K562 (cell line): ENCODE measurements at regions not wholly inside any gene's neighbourhood (a gene's known extent, or its start where the extent isn't known, plus 50 kb on each side); places are given as distances from the start of the nearest gene placed in this dataset.

Experiments
- ATAC-seq: fragments of 200-7000 bp; cut with Tn5 transposase; 3 replicates; pipeline ENCODE4 v1.9.1; 2020; ENCODE audit warnings: moderate library complexity
- BruUV-seq: library from RNA; stranded (reverse); fragments of 400-500 nt; replicated peaks from 2 replicates; lab custom pipeline; 2021; lab: Mats Ljungman, UMichigan
- CTCF ChIA-PET: fragments of 300-600 bp; formaldehyde crosslinking; extraction: SDS; loops from one replicate; lab custom pipeline; 2021; ENCODE audit warnings: low intra/inter-chr PET ratio; lab: Yijun Ruan, JAX
- POLR2A ChIA-PET: fragments of 300-600, 350-650 bp; sonication (Branson Sonifier 250); formaldehyde crosslinking; extraction: SDS; loops from one replicate; lab custom pipeline; 2021; ENCODE audit warnings: antibody characterized with exemption, inconsistent platforms; lab: Yijun Ruan, JAX
- DNase-seq, 4 experiments: peaks; one replicate each; pipeline versions ENCODE4 v3.0.0 to v3.0.0-alpha.2; 2011 to 2018; ENCODE audit warnings: low spot score in 3 of 4, mixed read lengths in 3 of 4; ENCODE audit errors: extremely low read depth in 1 of 4
- FAIRE-seq: peaks from 2 replicates; lab custom pipeline; 2011; peaks lifted over from hg19 to GRCh38; lab: Jason Lieb, UNC
- H2AFZ ChIP-seq: 2 replicates; pipeline ENCODE4 v1.6.0; 2011; ENCODE audit warnings: low read depth, low read length, control low read depth, inconsistent platforms
- H3K27ac ChIP-seq: fragments of 200-600 bp; 3 replicates; pipeline ENCODE4 v1.8.0; 2011; ENCODE audit warnings: low read depth, mild to moderate bottlenecking, control low read depth, inconsistent platforms, low read length, moderate library complexity, mixed read lengths; ENCODE audit errors: extremely low read depth
- H3K27me3 ChIP-seq, 2 experiments: fragments of 300-600 bp in 1 of 2; 2 replicates in 1 of 2; 3 replicates in 1 of 2; pipeline versions ENCODE4 v1.6.0 to v1.8.0; 2011; ENCODE audit warnings: inconsistent platforms in 2 of 2, low read length in 2 of 2, mild to moderate bottlenecking in 1 of 2, mixed read lengths in 1 of 2, moderate library complexity in 1 of 2; ENCODE audit not compliant: control insufficient read depth in 2 of 2, insufficient read depth in 2 of 2
- H3K36me3 ChIP-seq: fragments of 300-600 bp; 3 replicates; pipeline ENCODE4 v1.8.0; 2011; ENCODE audit warnings: mild to moderate bottlenecking, low read length, inconsistent platforms; ENCODE audit not compliant: control insufficient read depth, insufficient read depth
- H3K4me1 ChIP-seq, 2 experiments: fragments of 200-600 bp in 1 of 2; replicated peaks in 1 of 2; 2 replicates in 1 of 2; 3 replicates in 1 of 2; pipeline versions ENCODE4 v1.5.1 to v1.8.0; 2011; ENCODE audit warnings: inconsistent platforms in 2 of 2, low read length in 2 of 2, mild to moderate bottlenecking in 1 of 2, mixed read lengths in 1 of 2, moderate library complexity in 1 of 2; ENCODE audit not compliant: control insufficient read depth in 2 of 2, insufficient read depth in 2 of 2
- H3K4me2 ChIP-seq: 2 replicates; pipeline ENCODE4 v1.6.1; 2011; ENCODE audit warnings: low read length, control low read depth, inconsistent platforms, mixed read lengths; ENCODE audit not compliant: insufficient read depth
- H3K4me3 ChIP-seq: fragments of 200-600 bp; sonication (generic), shearing (Covaris generic); 2 replicates; pipeline ENCODE4 v1.5.1; 2016; ENCODE audit warnings: control low read depth, inconsistent platforms
- H3K79me2 ChIP-seq: fragments of 200-600 bp; 3 replicates; pipeline ENCODE4 v1.8.0; 2011; ENCODE audit warnings: low read length, inconsistent platforms; ENCODE audit not compliant: control insufficient read depth, insufficient read depth
- H3K9ac ChIP-seq, 2 experiments: 2 replicates each; pipeline versions ENCODE4 v1.6.0 to v1.6.1; 2011; ENCODE audit warnings: low read depth in 2 of 2, low read length in 2 of 2, control low read depth in 1 of 2, inconsistent platforms in 1 of 2, mild to moderate bottlenecking in 1 of 2, mixed read lengths in 1 of 2; ENCODE audit not compliant: insufficient read depth in 1 of 2
- H3K9me1 ChIP-seq: one replicate; pipeline ENCODE4 v1.6.0; 2011; ENCODE audit warnings: inconsistent platforms, mild to moderate bottlenecking, low read length, moderate library complexity; ENCODE audit not compliant: control insufficient read depth, insufficient read depth
- H3K9me3 ChIP-seq: replicated peaks from 2 replicates; pipeline ENCODE4 v1.5.1; 2011; ENCODE audit warnings: low read depth, low read length, inconsistent platforms; ENCODE audit not compliant: control insufficient read depth, insufficient read depth
- H4K20me1 ChIP-seq: replicated peaks from 2 replicates; pipeline ENCODE4 v1.6.1; 2011; ENCODE audit warnings: low read length, inconsistent platforms, mixed read lengths; ENCODE audit not compliant: control insufficient read depth, insufficient read depth
- CXXC5 ChIP-seq: fragments of 250-450 bp; sonication (Bioruptor Pico); IDR thresholded peaks from 2 replicates; pipeline ENCODE4 v1.8.0; 2022; ENCODE audit warnings: inconsistent platforms, mild to moderate bottlenecking, moderate library complexity
- ELK1 ChIP-seq: sonication (generic); formaldehyde crosslinking; IDR thresholded peaks from 2 replicates; pipeline ENCODE4 v1.8.1; 2022; ENCODE audit warnings: missing genetic modification reagents
- ETS2 ChIP-seq: IDR thresholded peaks from 2 replicates; pipeline ENCODE4 v1.6.1; 2016; ENCODE audit warnings: borderline replicate concordance, missing genetic modification characterization, mild to moderate bottlenecking, moderate library complexity, missing compliant biosample characterization; ENCODE audit not compliant: poor library complexity, severe bottlenecking
- ZBTB1 ChIP-seq: sonication (generic); formaldehyde crosslinking; IDR thresholded peaks from 2 replicates; pipeline ENCODE4 v1.8.1; 2023; ENCODE audit warnings: missing genetic modification reagents, low read depth, mild to moderate bottlenecking, borderline replicate concordance
- ZFP91 ChIP-seq: sonication (generic); formaldehyde crosslinking; IDR thresholded peaks from 2 replicates; pipeline ENCODE4 v1.8.0; 2022; ENCODE audit warnings: mild to moderate bottlenecking, missing genetic modification reagents
- WGBS: fragments of 100-300 bp; shearing (Covaris generic); methylation state at CpG from one replicate; pipeline ENCODE4 v1.1.6; 2016; ENCODE audit warnings: low coverage, mixed read lengths; ENCODE audit not compliant: insufficient coverage; ENCODE audit errors: missing lambda C conversion rate; 5-methylcytosine and 5-hydroxymethylcytosine counted together
- in situ Hi-C: fragments of 300-500 bp; cut with MboI; formaldehyde crosslinking; loops from 4 replicates; pipeline ENCODE4 v1.15.0; 2018; ENCODE audit warnings: inconsistent platforms, mixed read lengths
- intact Hi-C: fragments of 100-400 bp; cut with micrococcal nuclease; formaldehyde crosslinking; loops from 2 replicates; pipeline ENCODE4 v1.14.2; 2022

- intact Hi-C loops: no loop called here
- ChIA-PET CTCF (no interaction called here), POLR2A (no interaction called here)
- H3K27ac ChIP-seq: no peak overlapping the region
- no TSS peak for BruUV-seq
- H3K9ac ChIP-seq: peak overlapping the region in 1 of 2 experiments; percentile 71; a peak in 2 of 4 replicates
- H3K4me3 ChIP-seq: peak overlapping the region; percentile 24; the same call in 1 of the 2 replicates
- H3K4me1 ChIP-seq: peaks cover 0 to 25% of the 10 kb centered on the region in 2 experiments; a peak in 2 of 5 replicates
- H3K9me3 ChIP-seq: no peaks in the 10 kb centered on the region
- H2AFZ ChIP-seq: peak overlapping the region; percentile 81; the same call in 1 of the 2 replicates
- H4K20me1 ChIP-seq: no peaks in the 10 kb centered on the region
- no peak for FAIRE-seq
- no peaks in the 10 kb centered on the region for H3K9me1 ChIP-seq
- H3K27me3 ChIP-seq: peaks cover 10 to 79% of the 10 kb centered on the region in 2 experiments; a peak in 4 of 5 replicates
- no peak for ATAC-seq
- WGBS: 18% methylated on average over 17 of the region's 19 CpGs
- no peak for DNase-seq
- no peaks in the 10 kb centered on the region for H3K36me3 ChIP-seq
- H3K4me2 ChIP-seq: peak overlapping the region; percentile 71
- H3K79me2 ChIP-seq: no peaks in the 10 kb centered on the region
- no peak for TF ChIP-seq ETS2
- no peak for TF ChIP-seq ELK1 (CRISPR knock-in tag)
- no peak for TF ChIP-seq ZBTB1 (CRISPR knock-in tag)
- no peak for TF ChIP-seq CXXC5 (CRISPR knock-in tag)
- peak; percentile 85 for TF ChIP-seq ZFP91
- in situ Hi-C loops: no loop called here
Observed at GRCh38 chr22:49368221-49368975, 459.3 kb downstream of the BRD1 start.
